Fibroblast of lung (primary cell): ENCODE measurements at regions not wholly inside any gene's neighbourhood (a gene's known extent, or its start where the extent isn't known, plus 50 kb on each side); places are given as distances from the start of the nearest gene placed in this dataset.

Experiments used
- DNase-seq, 2 donors: peaks; one replicate each; pipeline versions ENCODE4 v3.0.0 to v3.0.0-alpha.2; 2010; ENCODE audit warnings: low read depth in 2 of 2
- H2AFZ ChIP-seq: 2 replicates; pipeline ENCODE4 v1.5.1; 2012; ENCODE audit warnings: low read length, control low read depth, inconsistent platforms
- H3K27ac ChIP-seq: 2 replicates; pipeline ENCODE4 v1.5.1; 2011; ENCODE audit warnings: low read length, control low read depth; ENCODE audit not compliant: insufficient read depth
- H3K27me3 ChIP-seq: 2 replicates; pipeline ENCODE4 v1.5.1; 2011; ENCODE audit warnings: mild to moderate bottlenecking, low read length; ENCODE audit not compliant: control insufficient read depth, insufficient read depth
- H3K36me3 ChIP-seq: 2 replicates; pipeline ENCODE4 v1.5.1; 2011; ENCODE audit warnings: low read length; ENCODE audit not compliant: control insufficient read depth, insufficient read depth
- H3K4me1 ChIP-seq: 2 replicates; pipeline ENCODE4 v1.5.1; 2011; ENCODE audit warnings: low read length; ENCODE audit not compliant: control insufficient read depth, insufficient read depth; ENCODE audit errors: extremely low read depth
- H3K4me2 ChIP-seq: 2 replicates; pipeline ENCODE4 v1.5.1; 2011; ENCODE audit warnings: low read length, control low read depth; ENCODE audit not compliant: insufficient read depth; ENCODE audit errors: extremely low read depth
- H3K4me3 ChIP-seq, 4 experiments: fragments of 200-600 bp in 1 of 4; sonication (generic) in 1 of 4; replicated peaks in 1 of 4; 2 replicates each; pipeline ENCODE4 v1.5.1; 2011 to 2016; ENCODE audit warnings: low read length in 4 of 4, low read depth in 3 of 4, mild to moderate bottlenecking in 3 of 4, control low read depth in 2 of 4, inconsistent platforms in 1 of 4, mixed read lengths in 1 of 4; ENCODE audit not compliant: insufficient read depth in 1 of 4; ENCODE audit errors: control extremely low read depth in 1 of 4
- H3K79me2 ChIP-seq: 2 replicates; pipeline ENCODE4 v1.5.1; 2012; ENCODE audit warnings: mild to moderate bottlenecking, low read length, inconsistent platforms; ENCODE audit not compliant: control insufficient read depth, insufficient read depth
- H3K9ac ChIP-seq: 2 replicates; pipeline ENCODE4 v1.5.1; 2011; ENCODE audit warnings: mild to moderate bottlenecking, low read length, control low read depth; ENCODE audit not compliant: insufficient read depth
- H3K9me3 ChIP-seq: 2 replicates; pipeline ENCODE4 v1.5.1; 2012; ENCODE audit warnings: low read depth, low read length; ENCODE audit not compliant: control insufficient read depth, insufficient read depth
- H4K20me1 ChIP-seq: 2 replicates; pipeline ENCODE4 v1.5.1; 2011; ENCODE audit warnings: low read length; ENCODE audit not compliant: control insufficient read depth, insufficient read depth; ENCODE audit errors: extremely low read depth
- CTCF ChIP-seq, 2 donors: IDR thresholded peaks in 1 of 2; conservative IDR thresholded peaks in 1 of 2; 1 replicate in 1 of 2; 2 replicates in 1 of 2; pipeline ENCODE4 v1.5.1; 2011 to 2012; ENCODE audit warnings: low read length in 2 of 2, control low read depth in 1 of 2, inconsistent platforms in 1 of 2, low read depth in 1 of 2, mild to moderate bottlenecking in 1 of 2
- EZH2 ChIP-seq: IDR thresholded peaks from 2 replicates; pipeline ENCODE4 v1.5.1; 2012; ENCODE audit warnings: low read length, control low read depth, mild to moderate bottlenecking; ENCODE audit errors: missing control alignments

GRCh38 chr6:74937936-74938335 lies 267.9 kb downstream of the COL12A1 start:
- no peak overlapping the region for H3K4me2 ChIP-seq
- no peaks in the 10 kb centered on the region for H3K36me3 ChIP-seq
- no peak overlapping the region for H2AFZ ChIP-seq
- no peak for DNase-seq
- H3K79me2 ChIP-seq, result no peaks in the 10 kb centered on the region
- H3K27ac ChIP-seq, result no peak overlapping the region
- TF ChIP-seq EZH2 (no peak), CTCF (conservative IDR thresholded peaks at IDR 0.05 in 1 of 2, IDR thresholded peaks at IDR 0.05 in 1 of 2; ENCODE audit: low read depth in 1 of 2, low read length in 2 of 2) (no peak)
- H3K9me3 ChIP-seq, result no peaks in the 10 kb centered on the region
- H3K4me1 ChIP-seq, result peaks cover 2% of the 10 kb centered on the region
- H3K27me3 ChIP-seq, result no peaks in the 10 kb centered on the region
- H4K20me1 ChIP-seq, result no peaks in the 10 kb centered on the region
- H3K4me3 ChIP-seq, result no peak overlapping the region
- H3K9ac ChIP-seq, result no peak overlapping the region

- Histone ChIP-seq H3K36me3 (no peaks in the 10 kb centered on the region), H3K4me1 (peaks cover 7% of the 10 kb centered on the region), H3K4me3 (no peak overlapping the region), H3K27me3 (no peaks in the 10 kb centered on the region), H3K27ac (no peak overlapping the region), H2AFZ (no peak overlapping the region), H3K9me3 (no peaks in the 10 kb centered on the region), H3K4me2 (no peak overlapping the region), H4K20me1 (no peaks in the 10 kb centered on the region), H3K9ac (no peak overlapping the region), H3K79me2 (no peaks in the 10 kb centered on the region)
- DNase-seq, result peak in 1 of 2 donors; percentile 86
- TF ChIP-seq EZH2, result no peak
- no peak for TF ChIP-seq CTCF (conservative IDR thresholded peaks at IDR 0.05 in 1 of 2, IDR thresholded peaks at IDR 0.05 in 1 of 2; ENCODE audit: low read depth in 1 of 2, low read length in 2 of 2)
These were observed 269.0 kb downstream of the COL12A1 start for GRCh38 chr6:74936886-74937285.

- Histone ChIP-seq H3K9me3 (no peaks in the 10 kb centered on the region), H3K27ac (no peak overlapping the region), H2AFZ (no peak overlapping the region), H3K4me3 (no peak overlapping the region), H3K79me2 (no peaks in the 10 kb centered on the region), H3K27me3 (no peaks in the 10 kb centered on the region), H4K20me1 (no peaks in the 10 kb centered on the region), H3K4me1 (peaks cover 15% of the 10 kb centered on the region), H3K9ac (no peak overlapping the region), H3K36me3 (no peaks in the 10 kb centered on the region), H3K4me2 (peak overlapping the region; percentile 18)
- peak in 1 of 2 donors; percentile 37 for DNase-seq
- TF ChIP-seq EZH2, result no peak
- no peak for TF ChIP-seq CTCF (conservative IDR thresholded peaks at IDR 0.05 in 1 of 2, IDR thresholded peaks at IDR 0.05 in 1 of 2; ENCODE audit: low read depth in 1 of 2, low read length in 2 of 2)
These were observed 273.5 kb downstream of the COL12A1 start for GRCh38 chr6:74932232-74932888.
